Loucy (cell line): ENCODE measurements at regions not wholly inside any gene's neighbourhood (a gene's known extent, or its start where the extent isn't known, plus 50 kb on each side); places are given as distances from the start of the nearest gene placed in this dataset.

Experiments used
- CTCF ChIP-seq: fragments of 200-600 bp; sonication (generic); conservative IDR thresholded peaks from 2 replicates; pipeline ENCODE4 v1.5.1; 2014; ENCODE audit warnings: mild to moderate bottlenecking, antibody characterized with exemption, low read length
- EZH2phosphoT487 ChIP-seq: fragments of 200-600 bp; IDR thresholded peaks from 2 replicates; pipeline ENCODE4 v1.6.1; 2018; ENCODE audit warnings: antibody characterized with exemption, mild to moderate bottlenecking, moderate library complexity, borderline replicate concordance

GRCh38 chr2:20113986-20114938 lies 62.8 kb upstream of the LAPTM4A start:
- TF ChIP-seq CTCF: no peak
- no peak for TF ChIP-seq EZH2phosphoT487
